ENCODE measurements at regions not wholly inside any gene's neighbourhood (a gene's known extent, or its start where the extent isn't known, plus 50 kb on each side); places are given as distances from the start of the nearest gene placed in this dataset.

DNA sequence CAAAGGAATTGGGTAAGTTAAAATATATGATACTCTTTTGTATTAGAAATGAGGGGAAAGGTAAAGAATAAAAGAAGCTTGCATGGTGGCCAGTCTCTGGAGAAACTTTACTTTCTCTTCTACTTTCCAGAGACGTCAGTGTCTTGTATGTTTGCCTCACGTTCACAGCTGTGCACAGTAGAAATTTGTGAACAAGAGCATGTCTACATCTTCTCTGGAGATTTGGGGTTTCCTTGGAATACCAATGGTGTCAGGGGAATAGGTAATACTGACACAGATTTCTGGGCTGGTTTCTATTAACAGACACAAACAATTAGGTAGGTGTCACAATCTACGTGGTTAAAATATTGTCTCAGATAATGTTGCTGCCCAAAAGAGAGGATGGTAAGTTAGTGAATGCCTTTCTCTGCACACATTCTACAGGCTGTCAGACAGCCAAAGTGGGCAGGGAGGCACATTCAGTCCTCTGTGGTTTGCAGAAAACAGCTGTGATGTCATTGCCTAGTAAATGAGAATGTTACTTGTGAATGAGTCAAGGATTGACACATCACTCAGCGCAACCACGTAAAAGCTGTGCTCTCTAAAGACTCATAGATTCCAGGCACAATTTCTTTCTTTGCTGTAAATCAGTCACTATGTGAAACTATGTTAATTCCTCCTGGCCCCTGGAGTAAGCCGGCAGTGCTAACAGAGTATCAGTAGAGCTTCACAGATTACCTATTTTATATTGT lies 397.1 kb downstream of the MAN2A1 start:
- DNase-seq (peak; percentile 1 to 11 (median 5)), ATAC-seq (replicated peaks) (peak; percentile 85)
- Mint-ChIP-seq H3K36me3 (ENCODE audit: insufficient read depth) (no peaks in the 10 kb centered on the region), H3K9me3 (no peaks in the 10 kb centered on the region), H3K4me3 (no peak overlapping the region), H3K4me1 (ENCODE audit: low read depth in 2 of 2) (no peaks in the 10 kb centered on the region), H3K27me3 (peaks cover 6 to 7% of the 10 kb centered on the region in 2 donors), H3K27ac (no peak overlapping the region)

DNA sequence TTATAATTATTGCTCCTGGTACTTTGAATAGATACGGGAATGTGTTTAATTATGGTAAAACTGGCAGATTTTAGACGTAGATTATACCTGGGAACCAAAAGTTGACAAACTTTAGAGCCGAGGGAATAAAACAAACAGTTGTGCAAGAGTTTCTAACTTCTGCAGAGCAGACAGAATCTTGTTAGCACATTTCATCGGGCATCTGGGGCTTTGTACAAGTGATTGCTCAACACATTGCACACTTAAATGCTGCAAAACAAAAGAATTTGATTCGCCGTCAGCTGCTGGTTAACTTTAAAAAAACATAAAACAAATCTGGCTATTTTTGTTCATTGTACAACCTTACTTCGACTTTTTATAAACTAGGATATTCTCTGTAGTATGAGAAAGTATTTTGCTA lies 398.1 kb downstream of the MAN2A1 start:
- DNase-seq, result no peak
- no peak for ATAC-seq (replicated peaks)
- H3K9me3 Mint-ChIP-seq, result no peaks in the 10 kb centered on the region
- no peak overlapping the region for H3K27ac Mint-ChIP-seq
- H3K27me3 Mint-ChIP-seq, result peaks cover 0 to 6% of the 10 kb centered on the region in 2 donors
- no peak overlapping the region for H3K4me3 Mint-ChIP-seq
- H3K36me3 Mint-ChIP-seq (ENCODE audit: insufficient read depth), result no peaks in the 10 kb centered on the region
- no peaks in the 10 kb centered on the region for H3K4me1 Mint-ChIP-seq (ENCODE audit: low read depth in 2 of 2)

DNA sequence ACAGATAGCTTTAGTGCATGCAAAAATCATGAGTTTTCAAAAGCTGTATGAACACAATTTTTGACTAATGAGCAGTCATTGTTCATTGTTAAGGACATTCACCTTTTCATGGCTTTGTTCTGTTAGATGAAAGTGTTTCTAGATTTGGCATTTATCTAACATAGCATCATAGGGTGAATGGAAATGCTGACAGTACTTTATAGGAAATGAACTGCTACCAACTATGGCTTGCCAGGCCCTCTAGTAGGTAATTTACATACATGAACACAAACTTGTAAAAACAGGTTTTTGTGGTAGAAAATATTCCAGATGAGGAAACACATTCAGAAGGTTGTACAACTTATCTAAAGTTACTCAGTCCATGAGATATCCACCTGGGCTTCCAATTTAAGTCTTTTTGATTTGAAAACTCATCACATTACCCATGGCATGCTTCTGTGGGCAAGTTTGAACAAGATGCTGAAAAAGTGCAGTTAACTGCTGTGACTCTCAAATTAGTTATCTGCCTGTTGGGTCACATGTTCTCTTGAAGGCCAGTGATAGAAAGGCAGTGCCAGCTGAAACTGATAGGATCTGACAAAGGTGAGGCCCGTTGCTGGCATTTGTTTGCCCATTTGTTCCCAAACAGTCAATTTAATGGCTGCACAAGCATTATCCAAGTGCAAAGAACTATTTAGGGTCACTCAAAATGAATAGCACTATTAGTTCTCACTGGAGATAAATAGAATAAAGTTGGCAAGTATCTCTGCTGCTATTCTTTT lies 399.1 kb downstream of the MAN2A1 start:
- no peak for ATAC-seq (replicated peaks)
- H3K27ac Mint-ChIP-seq, result no peak overlapping the region

GRCh38 chr5:110092955-110093785 lies 403.4 kb downstream of the MAN2A1 start:
- H3K27me3 Mint-ChIP-seq, result peaks cover 0 to under 1% of the 10 kb centered on the region in 2 donors
- no peaks in the 10 kb centered on the region for H3K9me3 Mint-ChIP-seq
- no peak for DNase-seq
- H3K4me3 Mint-ChIP-seq, result no peak overlapping the region
- H3K36me3 Mint-ChIP-seq (ENCODE audit: insufficient read depth), result no peaks in the 10 kb centered on the region
- H3K4me1 Mint-ChIP-seq (ENCODE audit: low read depth in 2 of 2), result no peaks in the 10 kb centered on the region
- no peak overlapping the region for H3K27ac Mint-ChIP-seq
- ATAC-seq (replicated peaks), result no peak

More for the DNA sequence above, 399.1 kb downstream of the MAN2A1 start:
- no peaks in the 10 kb centered on the region for H3K9me3 Mint-ChIP-seq
- no peaks in the 10 kb centered on the region for H3K4me1 Mint-ChIP-seq (ENCODE audit: low read depth in 2 of 2)
- H3K36me3 Mint-ChIP-seq (ENCODE audit: insufficient read depth), result no peaks in the 10 kb centered on the region
- peaks cover 0 to 6% of the 10 kb centered on the region in 2 donors for H3K27me3 Mint-ChIP-seq
- no peak for DNase-seq
- H3K4me3 Mint-ChIP-seq, result no peak overlapping the region

DNA sequence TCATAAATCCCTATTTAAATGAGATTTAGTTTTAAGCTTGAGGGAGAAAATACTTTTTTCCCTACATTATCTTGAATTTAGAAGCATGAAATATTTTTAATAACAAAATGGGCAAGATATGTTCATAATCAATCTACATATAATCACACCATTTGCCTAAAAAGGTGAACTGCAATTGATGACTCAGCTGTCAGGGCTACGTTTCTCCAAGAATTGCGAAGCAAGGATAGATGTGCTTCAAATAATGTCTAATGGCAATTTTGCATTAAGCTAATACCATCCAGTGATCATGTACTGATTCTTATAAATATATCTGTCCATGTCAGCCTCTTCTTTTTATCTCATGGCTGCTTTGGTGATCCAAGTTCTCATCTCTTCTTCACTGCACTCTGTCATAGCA lies 404.4 kb downstream of the MAN2A1 start:
- DNase-seq (no peak), ATAC-seq (replicated peaks) (no peak)
- no peaks in the 10 kb centered on the region for H3K36me3 Mint-ChIP-seq (ENCODE audit: insufficient read depth)
- no peaks in the 10 kb centered on the region for H3K4me1 Mint-ChIP-seq (ENCODE audit: low read depth in 2 of 2)
- H3K9me3 Mint-ChIP-seq, result no peaks in the 10 kb centered on the region
- no peak overlapping the region for H3K27ac Mint-ChIP-seq
- no peak overlapping the region for H3K4me3 Mint-ChIP-seq
- H3K27me3 Mint-ChIP-seq, result peaks cover 0 to 9% of the 10 kb centered on the region in 2 donors

DNA sequence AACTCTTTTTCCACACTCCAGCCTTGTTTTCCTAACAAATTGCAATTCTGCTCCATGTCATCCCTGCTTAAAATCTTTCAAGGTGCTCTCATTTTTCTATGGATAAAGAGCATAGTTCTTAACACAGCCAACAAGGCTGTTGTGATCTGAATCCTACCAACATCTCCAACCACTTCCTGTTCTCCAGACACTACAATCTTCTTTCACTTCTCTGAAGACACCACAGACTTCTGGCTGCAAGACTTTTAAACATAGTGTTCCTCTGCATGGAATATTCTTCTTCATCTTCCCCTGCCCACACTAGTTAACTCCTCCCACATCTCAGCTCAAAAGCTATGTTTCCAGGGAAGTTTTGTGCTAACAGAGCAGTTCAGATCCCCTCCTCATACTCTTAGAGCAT lies 404.8 kb downstream of the MAN2A1 start:
- DNase-seq, result no peak
- no peak for ATAC-seq (replicated peaks)
- Mint-ChIP-seq H3K4me1 (ENCODE audit: low read depth in 2 of 2) (no peaks in the 10 kb centered on the region), H3K27me3 (peaks cover 0 to 9% of the 10 kb centered on the region in 2 donors), H3K9me3 (no peaks in the 10 kb centered on the region), H3K4me3 (no peak overlapping the region), H3K36me3 (ENCODE audit: insufficient read depth) (no peaks in the 10 kb centered on the region), H3K27ac (no peak overlapping the region)

DNA sequence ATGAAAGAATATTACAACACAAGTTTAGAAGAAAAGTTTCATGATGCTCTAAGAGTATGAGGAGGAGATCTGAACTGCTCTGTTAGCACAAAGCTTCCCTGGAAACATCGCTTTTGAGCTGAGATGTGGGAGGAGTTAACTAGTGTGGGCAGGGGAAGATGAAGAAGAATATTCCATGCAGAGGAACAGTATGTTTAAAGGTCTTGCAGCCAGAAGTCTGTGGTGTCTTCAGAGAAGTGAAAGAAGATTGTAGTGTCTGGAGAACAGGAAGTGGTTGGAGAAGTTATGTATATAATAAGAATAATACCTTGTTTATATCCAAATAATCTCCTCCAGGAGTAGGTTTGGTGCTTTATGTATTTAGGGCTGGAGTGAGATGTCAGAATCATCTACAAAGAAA lies 406.7 kb downstream of the MAN2A1 start:
- H3K4me1 Mint-ChIP-seq (ENCODE audit: low read depth in 2 of 2), result no peaks in the 10 kb centered on the region
- H3K36me3 Mint-ChIP-seq (ENCODE audit: insufficient read depth), result no peaks in the 10 kb centered on the region
- H3K27me3 Mint-ChIP-seq, result peaks cover 0 to 9% of the 10 kb centered on the region in 2 donors

GRCh38 chr5:110099572-110099971 lies 409.8 kb downstream of the MAN2A1 start:
- Mint-ChIP-seq H3K27ac (no peak overlapping the region), H3K4me3 (no peak overlapping the region), H3K4me1 (ENCODE audit: low read depth in 2 of 2) (peaks cover 4 to 5% of the 10 kb centered on the region in 2 donors), H3K36me3 (ENCODE audit: insufficient read depth) (no peaks in the 10 kb centered on the region), H3K9me3 (no peaks in the 10 kb centered on the region), H3K27me3 (peaks cover 6 to 16% of the 10 kb centered on the region in 2 donors)
- DNase-seq (no peak), ATAC-seq (replicated peaks) (no peak)

More for the DNA sequence above, 406.7 kb downstream of the MAN2A1 start:
- Mint-ChIP-seq H3K27ac (no peak overlapping the region), H3K4me3 (no peak overlapping the region), H3K9me3 (no peaks in the 10 kb centered on the region)
- ATAC-seq (replicated peaks), result no peak
- no peak for DNase-seq

GRCh38 chr5:110103081-110103480 lies 413.4 kb downstream of the MAN2A1 start:
- peaks cover 4% of the 10 kb centered on the region for H3K36me3 Mint-ChIP-seq (ENCODE audit: insufficient read depth)
- no peak overlapping the region for H3K4me3 Mint-ChIP-seq
- H3K9me3 Mint-ChIP-seq, result no peaks in the 10 kb centered on the region
- no peak for DNase-seq
- peaks cover 4 to 9% of the 10 kb centered on the region in 2 donors for H3K4me1 Mint-ChIP-seq (ENCODE audit: low read depth in 2 of 2)
- ATAC-seq (replicated peaks), result no peak
- no peak overlapping the region for H3K27ac Mint-ChIP-seq
- H3K27me3 Mint-ChIP-seq, result peaks cover 17 to 34% of the 10 kb centered on the region in 2 donors

DNA sequence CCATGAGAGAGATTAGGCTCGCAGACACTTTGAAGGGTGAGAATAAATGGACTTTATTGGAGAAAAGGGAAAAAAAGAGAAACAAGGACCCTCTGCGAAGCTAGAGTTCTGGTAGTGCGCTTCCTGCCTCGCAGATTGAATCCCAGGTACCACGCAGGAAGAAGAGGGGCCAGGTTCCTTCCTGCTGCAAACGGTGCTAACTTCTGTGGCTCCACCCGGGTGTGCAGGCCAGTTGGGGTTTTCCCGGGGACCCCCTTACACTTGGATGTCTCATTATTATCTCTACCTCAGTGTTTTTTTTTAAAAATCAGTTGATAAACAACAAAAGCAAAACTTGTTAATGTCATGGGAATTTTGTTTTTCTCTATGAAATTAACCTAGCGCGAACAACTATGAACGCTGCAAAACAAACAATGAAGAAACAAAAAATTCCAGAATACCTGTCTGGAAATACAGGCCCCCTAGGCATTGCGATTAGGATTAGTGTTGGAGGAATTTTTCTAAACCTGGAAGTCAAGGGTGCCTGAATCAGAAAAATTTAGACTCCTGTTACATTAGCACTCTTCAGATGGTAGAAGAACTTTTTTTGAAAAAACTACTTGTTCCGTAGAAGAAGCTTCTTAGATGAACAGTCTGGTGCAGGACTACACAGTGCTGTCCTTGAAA lies 414.5 kb downstream of the MAN2A1 start:
- Mint-ChIP-seq H3K4me1 (ENCODE audit: low read depth in 2 of 2) (peaks cover 4 to 9% of the 10 kb centered on the region in 2 donors), H3K4me3 (no peak overlapping the region), H3K27ac (no peak overlapping the region), H3K27me3 (peaks cover 17 to 25% of the 10 kb centered on the region in 2 donors), H3K9me3 (no peaks in the 10 kb centered on the region), H3K36me3 (ENCODE audit: insufficient read depth) (peaks cover 4% of the 10 kb centered on the region)
- DNase-seq (no peak), ATAC-seq (replicated peaks) (no peak)

DNA sequence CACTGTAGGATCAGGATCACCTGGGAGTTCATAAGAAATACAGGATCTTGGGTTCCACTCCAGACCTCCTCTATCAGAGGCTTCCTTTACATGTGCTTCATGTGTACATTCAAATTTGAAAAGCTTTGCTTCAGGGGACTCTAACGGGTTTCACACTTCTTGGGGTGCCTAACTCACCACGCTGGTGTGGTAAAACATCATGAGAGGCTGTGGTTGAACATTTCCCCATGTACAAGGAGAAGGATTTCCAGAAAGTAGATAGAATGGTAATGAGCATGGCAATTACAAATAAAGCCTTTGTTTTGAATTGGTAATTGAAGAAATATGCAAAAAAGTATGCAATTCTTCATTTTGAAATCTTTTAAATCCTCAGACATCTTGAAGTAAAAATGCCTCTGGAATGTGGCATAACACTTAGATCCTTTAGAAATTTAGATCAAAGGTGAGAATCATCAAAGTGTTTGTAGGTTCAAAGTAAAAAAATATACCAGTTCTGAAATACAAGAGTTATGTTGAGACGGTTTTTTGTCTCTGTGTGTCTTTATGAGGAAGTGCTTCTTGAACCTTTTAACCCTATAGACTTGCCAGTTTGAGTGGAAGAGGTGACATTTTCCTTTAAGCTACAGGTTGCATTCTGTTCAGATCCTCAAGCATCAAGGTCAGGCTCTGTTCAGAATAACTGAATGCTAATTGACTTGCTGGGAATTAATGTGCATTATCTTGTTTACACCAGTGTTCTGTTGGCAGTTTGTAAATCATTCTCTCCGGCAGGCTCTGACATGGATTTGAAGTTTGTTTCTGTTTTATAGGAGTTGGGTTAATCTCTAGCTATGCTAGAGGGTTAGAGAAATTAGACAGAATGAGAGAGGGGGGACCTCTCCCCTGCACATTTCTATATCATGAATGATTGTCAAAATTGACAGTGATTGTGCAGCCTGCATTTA lies 415.3 kb downstream of the MAN2A1 start:
- H3K9me3 Mint-ChIP-seq, result no peaks in the 10 kb centered on the region

DNA sequence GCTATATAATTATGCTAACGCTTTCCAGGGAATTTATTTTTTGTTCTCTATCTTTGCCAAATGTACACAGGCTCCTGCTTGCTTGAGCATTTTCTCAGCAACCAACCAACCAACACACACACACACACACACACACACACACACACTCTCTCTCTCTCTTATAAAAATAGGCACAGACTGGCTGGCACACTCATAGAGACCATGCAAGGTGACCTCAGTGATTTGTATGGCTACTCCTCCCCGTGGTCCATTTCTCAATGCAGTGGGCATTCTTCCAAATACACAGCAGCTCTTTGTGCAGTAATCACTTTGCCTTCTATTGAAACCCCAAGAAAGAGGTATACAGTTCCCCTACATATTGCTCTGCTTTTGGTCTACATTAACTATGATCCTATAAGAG lies 416.0 kb downstream of the MAN2A1 start:
- DNase-seq, result no peak
- no peak for ATAC-seq (replicated peaks)
- H3K27ac Mint-ChIP-seq, result no peak overlapping the region
- no peaks in the 10 kb centered on the region for H3K9me3 Mint-ChIP-seq
- H3K4me3 Mint-ChIP-seq, result no peak overlapping the region
- peaks cover 4% of the 10 kb centered on the region for H3K36me3 Mint-ChIP-seq (ENCODE audit: insufficient read depth)
- H3K4me1 Mint-ChIP-seq (ENCODE audit: low read depth in 2 of 2), result peaks cover 4 to 9% of the 10 kb centered on the region in 2 donors
- peaks cover 17 to 25% of the 10 kb centered on the region in 2 donors for H3K27me3 Mint-ChIP-seq

More for the DNA sequence above, 415.3 kb downstream of the MAN2A1 start:
- no peak for DNase-seq
- Mint-ChIP-seq H3K27ac (no peak overlapping the region), H3K4me3 (no peak overlapping the region), H3K36me3 (ENCODE audit: insufficient read depth) (peaks cover 4% of the 10 kb centered on the region), H3K27me3 (peaks cover 17 to 25% of the 10 kb centered on the region in 2 donors), H3K4me1 (ENCODE audit: low read depth in 2 of 2) (peaks cover 4 to 9% of the 10 kb centered on the region in 2 donors)
- ATAC-seq (replicated peaks), result no peak
